Stimulated activated CD4-positive, alpha-beta T cell treated with anti-CD3 and anti-CD28 coated beads, TNF-alpha, amount 100 ng/mL, for 48 hours (primary cell): ENCODE measurements at regions not wholly inside any gene's neighbourhood (a gene's known extent, or its start where the extent isn't known, plus 50 kb on each side); places are given as distances from the start of the nearest gene placed in this dataset.
"Not testable (repeated sequence)": the region's sequence is repeated elsewhere in the genome, so short reads cannot be mapped to it uniquely, and the experiment has no call there.

Experiments
- DNase-seq, 3 donors: peaks; one replicate each; pipeline ENCODE4 v3.0.0-alpha.2; 2020; ENCODE audit warnings: low read depth in 3 of 3

GRCh38 chr6:11452106-11452505, 85.4 kb upstream of the TMEM170B start:
- not testable (repeated sequence) for DNase-seq

GRCh38 chr6:11450037-11450436, 87.5 kb upstream of the TMEM170B start:
- no peak for DNase-seq

GRCh38 chr6:11449408-11449807, 88.1 kb upstream of the TMEM170B start:
- DNase-seq = no peak

GRCh38 chr6:11448038-11448437, 89.5 kb upstream of the TMEM170B start:
- DNase-seq = no peak

- no peak for DNase-seq
These were observed 90.3 kb upstream of the TMEM170B start for GRCh38 chr6:11447265-11447664.

- DNase-seq = no peak
These were observed 92.4 kb upstream of the TMEM170B start for GRCh38 chr6:11445146-11445545.

- not testable (repeated sequence) for DNase-seq
These were observed 94.4 kb upstream of the TMEM170B start for GRCh38 chr6:11443125-11443524.

GRCh38 chr6:11442495-11442894, 95.1 kb upstream of the TMEM170B start:
- no peak for DNase-seq

- DNase-seq = no peak
These were observed 97.7 kb upstream of the TMEM170B start for GRCh38 chr6:11439876-11440275.

- no peak for DNase-seq
These were observed 98.5 kb upstream of the TMEM170B start for GRCh38 chr6:11439017-11439420.

- DNase-seq = no peak
These were observed 99.6 kb upstream of the TMEM170B start for GRCh38 chr6:11437824-11438459.

GRCh38 chr6:11436508-11437096, 100.9 kb upstream of the TMEM170B start:
- DNase-seq = no peak

- no peak for DNase-seq
These were observed 102.8 kb upstream of the TMEM170B start for GRCh38 chr6:11434565-11435326.

- DNase-seq = no peak
These were observed 103.7 kb upstream of the TMEM170B start for GRCh38 chr6:11433860-11434259.

- no peak for DNase-seq
These were observed 104.7 kb upstream of the TMEM170B start for GRCh38 chr6:11432713-11433450.

- no peak for DNase-seq
These were observed 105.5 kb upstream of the TMEM170B start for GRCh38 chr6:11432091-11432490.

- DNase-seq = no peak
These were observed 106.1 kb upstream of the TMEM170B start for GRCh38 chr6:11431455-11431937.

GRCh38 chr6:11430036-11430435, 107.5 kb upstream of the TMEM170B start:
- DNase-seq = no peak

- no peak for DNase-seq
These were observed 108.0 kb upstream of the TMEM170B start for GRCh38 chr6:11429577-11429976.

GRCh38 chr6:11428895-11429294, 108.7 kb upstream of the TMEM170B start:
- no peak for DNase-seq

GRCh38 chr6:11428371-11428770, 109.2 kb upstream of the TMEM170B start:
- no peak for DNase-seq

- DNase-seq = no peak
These were observed 109.8 kb upstream of the TMEM170B start for GRCh38 chr6:11427723-11428245.
